Astrocyte (in vitro differentiated cells and primary cell): ENCODE measurements at regions not wholly inside any gene's neighbourhood (a gene's known extent, or its start where the extent isn't known, plus 50 kb on each side); places are given as distances from the start of the nearest gene placed in this dataset.

Source experiments
- DNase-seq: peaks from one replicate; pipeline ENCODE4 v3.0.0-alpha.2; 2010; ENCODE audit warnings: low read depth
- FAIRE-seq: peaks from 2 replicates; lab custom pipeline; 2011; peaks lifted over from hg19 to GRCh38; lab: Jason Lieb, UNC
- H2AFZ ChIP-seq: 2 replicates; pipeline ENCODE4 v1.6.0; 2012; ENCODE audit warnings: low read depth, low read length, inconsistent platforms
- H3K27ac ChIP-seq: 2 replicates; pipeline ENCODE4 v1.5.1; 2011; ENCODE audit warnings: low read depth, low read length, inconsistent platforms
- H3K27me3 ChIP-seq: 2 replicates; pipeline ENCODE4 v1.6.0; 2011; ENCODE audit warnings: low read length, inconsistent platforms; ENCODE audit not compliant: insufficient read depth
- H3K36me3 ChIP-seq: 2 replicates; pipeline ENCODE4 v1.5.1; 2011; ENCODE audit warnings: low read length, inconsistent platforms; ENCODE audit not compliant: insufficient read depth
- H3K4me1 ChIP-seq: 2 replicates; pipeline ENCODE4 v1.5.1; 2011; ENCODE audit warnings: low read length, inconsistent platforms; ENCODE audit not compliant: insufficient read depth
- H3K4me2 ChIP-seq: 2 replicates; pipeline ENCODE4 v1.6.0; 2012; ENCODE audit warnings: low read length, inconsistent platforms
- H3K4me3 ChIP-seq: 2 replicates; pipeline ENCODE4 v1.5.1; 2011; ENCODE audit warnings: low read depth, mild to moderate bottlenecking, low read length, inconsistent platforms; ENCODE audit not compliant: insufficient read depth
- H3K79me2 ChIP-seq: 2 replicates; pipeline ENCODE4 v1.6.0; 2012; ENCODE audit warnings: mild to moderate bottlenecking, low read length, inconsistent platforms; ENCODE audit not compliant: insufficient read depth
- H3K9ac ChIP-seq: 2 replicates; pipeline ENCODE4 v1.6.0; 2012; ENCODE audit warnings: mild to moderate bottlenecking, low read length, inconsistent platforms
- H3K9me3 ChIP-seq: 2 replicates; pipeline ENCODE4 v1.5.1; 2012; ENCODE audit warnings: low read depth, mild to moderate bottlenecking, low read length, inconsistent platforms; ENCODE audit not compliant: insufficient read depth
- H4K20me1 ChIP-seq: 2 replicates; pipeline ENCODE4 v1.6.0; 2012; ENCODE audit warnings: low read length, inconsistent platforms; ENCODE audit not compliant: insufficient read depth
- H3K27ac Mint-ChIP-seq: one replicate; pipeline ENCODE4 v1.8.0; 2021; ENCODE audit warnings: mild to moderate bottlenecking, mixed read lengths; ENCODE audit not compliant: unreplicated experiment
- H3K27me3 Mint-ChIP-seq: one replicate; pipeline ENCODE4 v1.8.0; 2021; ENCODE audit warnings: low read depth, mixed read lengths; ENCODE audit not compliant: unreplicated experiment
- H3K36me3 Mint-ChIP-seq: one replicate; pipeline ENCODE4 v1.8.0; 2021; ENCODE audit warnings: low read depth, mixed read lengths; ENCODE audit not compliant: unreplicated experiment
- H3K4me1 Mint-ChIP-seq: one replicate; pipeline ENCODE4 v1.8.0; 2021; ENCODE audit warnings: low read depth, mixed read lengths; ENCODE audit not compliant: unreplicated experiment
- H3K4me3 Mint-ChIP-seq: one replicate; pipeline ENCODE4 v1.8.0; 2021; ENCODE audit warnings: mild to moderate bottlenecking, moderate library complexity, mixed read lengths; ENCODE audit not compliant: unreplicated experiment
- H3K9me3 Mint-ChIP-seq: one replicate; pipeline ENCODE4 v1.8.0; 2021; ENCODE audit warnings: mild to moderate bottlenecking, mixed read lengths; ENCODE audit not compliant: unreplicated experiment
- EZH2 ChIP-seq: IDR thresholded peaks from 2 replicates; pipeline ENCODE4 v1.6.1; 2012; ENCODE audit warnings: mild to moderate bottlenecking, low read length, inconsistent platforms; ENCODE audit not compliant: insufficient read depth
- TF ChIP-seq, protein P1 (sequence below): IDR thresholded peaks from 2 replicates; pipeline ENCODE4 v1.5.1; 2011; ENCODE audit warnings: low read depth, mild to moderate bottlenecking, inconsistent platforms, low read length, moderate library complexity; ENCODE audit not compliant: insufficient read depth

DNA sequence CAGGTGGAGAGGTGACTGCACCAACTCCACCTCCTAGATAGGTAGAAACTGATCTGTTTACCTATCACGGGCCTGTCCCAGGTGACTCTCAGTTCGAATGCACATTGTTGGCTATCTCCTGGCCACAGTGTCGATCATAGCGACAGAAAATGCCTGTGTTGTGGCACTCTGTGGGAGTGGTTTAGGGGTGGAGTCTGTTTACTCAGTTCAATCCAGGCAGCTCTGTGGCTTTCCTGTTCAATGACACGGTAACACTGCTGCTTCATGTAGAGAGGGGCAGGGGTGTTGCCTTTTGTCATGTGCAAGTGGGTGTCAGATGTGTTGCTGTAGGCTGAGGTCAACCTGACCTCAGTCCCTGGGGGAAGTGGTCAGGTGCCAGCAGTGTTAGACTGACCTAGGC is 1602.4 kb downstream of the TECRL start:
- no peaks in the 10 kb centered on the region for H3K9me3 Mint-ChIP-seq
- no peaks in the 10 kb centered on the region for H3K36me3 ChIP-seq
- no peaks in the 10 kb centered on the region for H4K20me1 ChIP-seq
- DNase-seq (no peak), FAIRE-seq (no peak)
- no peak overlapping the region for H3K4me2 ChIP-seq
- H3K4me3 Mint-ChIP-seq, result no peak overlapping the region
- H3K27ac ChIP-seq, result no peak overlapping the region
- H3K4me1 ChIP-seq, result no peaks in the 10 kb centered on the region
- H3K4me1 Mint-ChIP-seq, result no peaks in the 10 kb centered on the region
- no peak overlapping the region for H3K27ac Mint-ChIP-seq
- no peaks in the 10 kb centered on the region for H3K27me3 ChIP-seq
- no peak overlapping the region for H3K9ac ChIP-seq
- no peak overlapping the region for H2AFZ ChIP-seq
- H3K79me2 ChIP-seq, result no peaks in the 10 kb centered on the region
- no peak for TF ChIP-seq EZH2
- TF ChIP-seq, protein P1, sequence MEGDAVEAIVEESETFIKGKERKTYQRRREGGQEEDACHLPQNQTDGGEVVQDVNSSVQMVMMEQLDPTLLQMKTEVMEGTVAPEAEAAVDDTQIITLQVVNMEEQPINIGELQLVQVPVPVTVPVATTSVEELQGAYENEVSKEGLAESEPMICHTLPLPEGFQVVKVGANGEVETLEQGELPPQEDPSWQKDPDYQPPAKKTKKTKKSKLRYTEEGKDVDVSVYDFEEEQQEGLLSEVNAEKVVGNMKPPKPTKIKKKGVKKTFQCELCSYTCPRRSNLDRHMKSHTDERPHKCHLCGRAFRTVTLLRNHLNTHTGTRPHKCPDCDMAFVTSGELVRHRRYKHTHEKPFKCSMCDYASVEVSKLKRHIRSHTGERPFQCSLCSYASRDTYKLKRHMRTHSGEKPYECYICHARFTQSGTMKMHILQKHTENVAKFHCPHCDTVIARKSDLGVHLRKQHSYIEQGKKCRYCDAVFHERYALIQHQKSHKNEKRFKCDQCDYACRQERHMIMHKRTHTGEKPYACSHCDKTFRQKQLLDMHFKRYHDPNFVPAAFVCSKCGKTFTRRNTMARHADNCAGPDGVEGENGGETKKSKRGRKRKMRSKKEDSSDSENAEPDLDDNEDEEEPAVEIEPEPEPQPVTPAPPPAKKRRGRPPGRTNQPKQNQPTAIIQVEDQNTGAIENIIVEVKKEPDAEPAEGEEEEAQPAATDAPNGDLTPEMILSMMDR, result no peak
- no peaks in the 10 kb centered on the region for H3K27me3 Mint-ChIP-seq
- H3K4me3 ChIP-seq, result no peak overlapping the region
- no peaks in the 10 kb centered on the region for H3K36me3 Mint-ChIP-seq
- peaks cover 6% of the 10 kb centered on the region for H3K9me3 ChIP-seq

DNA sequence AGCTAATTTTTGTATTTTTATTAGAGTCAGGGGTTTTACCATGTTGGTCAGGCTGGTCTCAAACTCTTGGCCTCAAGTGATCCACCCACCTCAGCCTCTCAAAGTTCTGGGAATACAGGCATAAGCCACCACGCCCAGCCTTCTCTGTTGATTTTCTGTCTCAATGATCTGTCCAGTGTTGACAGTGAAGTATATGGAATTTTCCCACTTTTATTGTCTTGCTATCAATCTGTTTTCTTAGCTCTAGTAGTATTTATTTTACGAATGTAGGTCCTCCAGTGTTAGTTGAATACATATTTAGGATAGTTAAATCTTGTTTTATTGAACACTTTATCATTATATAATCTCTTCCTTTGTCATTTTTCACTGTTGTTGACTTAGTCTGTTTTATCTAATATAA is 1603.9 kb downstream of the ADGRL3 start:
- FAIRE-seq (no peak), DNase-seq (no peak)
- Histone ChIP-seq H4K20me1 (no peaks in the 10 kb centered on the region), H3K9me3 (peaks cover 4% of the 10 kb centered on the region), H2AFZ (no peak overlapping the region), H3K9ac (no peak overlapping the region), H3K36me3 (no peaks in the 10 kb centered on the region), H3K4me2 (no peak overlapping the region), H3K79me2 (no peaks in the 10 kb centered on the region), H3K27me3 (no peaks in the 10 kb centered on the region), H3K4me3 (no peak overlapping the region), H3K27ac (no peak overlapping the region), H3K4me1 (no peaks in the 10 kb centered on the region)
- TF ChIP-seq, protein P1, result no peak
- Mint-ChIP-seq H3K27me3 (no peaks in the 10 kb centered on the region), H3K4me3 (no peak overlapping the region), H3K4me1 (no peaks in the 10 kb centered on the region), H3K36me3 (no peaks in the 10 kb centered on the region), H3K9me3 (no peaks in the 10 kb centered on the region), H3K27ac (no peak overlapping the region)

DNA sequence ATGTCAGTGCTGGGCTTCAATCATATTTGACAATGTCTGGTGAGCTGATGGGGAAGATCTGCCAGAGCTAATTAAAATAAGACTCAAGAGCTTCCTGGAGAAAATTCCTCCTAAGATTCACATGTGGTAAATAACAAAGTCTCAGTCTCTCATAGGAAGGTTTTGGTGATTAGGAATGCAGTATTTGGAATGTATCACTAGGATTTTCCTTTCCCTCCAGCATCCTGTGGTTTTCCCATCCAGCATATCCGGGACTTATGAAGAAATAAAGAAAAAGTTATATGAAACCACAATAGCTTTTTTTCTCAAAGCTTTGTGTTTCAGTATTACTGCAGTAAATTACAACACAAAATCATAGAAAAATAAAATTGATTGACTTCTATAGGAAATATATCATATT is 1597.1 kb downstream of the ADGRL3 start:
- no peak overlapping the region for H3K4me2 ChIP-seq
- H2AFZ ChIP-seq, result no peak overlapping the region
- H4K20me1 ChIP-seq, result no peaks in the 10 kb centered on the region
- DNase-seq, result no peak
- H3K4me1 ChIP-seq, result no peaks in the 10 kb centered on the region
- no peak overlapping the region for H3K4me3 Mint-ChIP-seq
- TF ChIP-seq, protein P1, result no peak
- TF ChIP-seq EZH2, result no peak
- H3K9ac ChIP-seq, result no peak overlapping the region
- no peaks in the 10 kb centered on the region for H3K79me2 ChIP-seq
- no peak overlapping the region for H3K4me3 ChIP-seq
- peak overlapping the region; percentile 42 for H3K27ac Mint-ChIP-seq
- no peaks in the 10 kb centered on the region for H3K36me3 Mint-ChIP-seq
- H3K27ac ChIP-seq, result no peak overlapping the region
- H3K4me1 Mint-ChIP-seq, result peaks cover 12% of the 10 kb centered on the region
- H3K27me3 Mint-ChIP-seq, result no peaks in the 10 kb centered on the region
- H3K27me3 ChIP-seq, result no peaks in the 10 kb centered on the region
- no peaks in the 10 kb centered on the region for H3K9me3 ChIP-seq
- no peaks in the 10 kb centered on the region for H3K36me3 ChIP-seq
- FAIRE-seq, result no peak
- no peaks in the 10 kb centered on the region for H3K9me3 Mint-ChIP-seq
